ENCODE measurements at regions not wholly inside any gene's neighbourhood (a gene's known extent, or its start where the extent isn't known, plus 50 kb on each side); places are given as distances from the start of the nearest gene placed in this dataset.

GRCh38 chr2:204049635-204050034 is 113.1 kb downstream of the ICOS start:
- DNase-seq, result no peak

GRCh38 chr2:204050681-204051080 is 114.1 kb downstream of the ICOS start:
- DNase-seq, result no peak

DNA sequence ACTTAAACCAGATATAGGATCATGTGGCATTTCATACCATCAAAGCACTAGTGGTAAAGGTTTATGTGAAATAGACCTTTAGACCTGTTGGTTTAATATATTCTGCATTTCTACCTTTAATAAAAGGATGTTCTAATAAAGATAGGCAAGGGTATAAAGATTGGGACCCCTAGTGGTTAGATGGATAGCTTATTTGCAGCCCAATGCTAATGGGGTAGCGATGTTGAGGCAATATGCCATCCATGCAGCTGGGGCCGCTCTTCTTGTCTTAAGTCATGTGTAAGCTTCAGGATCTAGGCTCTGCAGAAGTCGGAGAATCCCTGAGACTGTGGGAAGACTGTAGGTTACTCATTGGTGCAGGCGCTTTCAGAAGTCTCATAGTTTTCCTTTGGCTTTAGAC is 114.9 kb downstream of the ICOS start:
- no peak for DNase-seq

DNA sequence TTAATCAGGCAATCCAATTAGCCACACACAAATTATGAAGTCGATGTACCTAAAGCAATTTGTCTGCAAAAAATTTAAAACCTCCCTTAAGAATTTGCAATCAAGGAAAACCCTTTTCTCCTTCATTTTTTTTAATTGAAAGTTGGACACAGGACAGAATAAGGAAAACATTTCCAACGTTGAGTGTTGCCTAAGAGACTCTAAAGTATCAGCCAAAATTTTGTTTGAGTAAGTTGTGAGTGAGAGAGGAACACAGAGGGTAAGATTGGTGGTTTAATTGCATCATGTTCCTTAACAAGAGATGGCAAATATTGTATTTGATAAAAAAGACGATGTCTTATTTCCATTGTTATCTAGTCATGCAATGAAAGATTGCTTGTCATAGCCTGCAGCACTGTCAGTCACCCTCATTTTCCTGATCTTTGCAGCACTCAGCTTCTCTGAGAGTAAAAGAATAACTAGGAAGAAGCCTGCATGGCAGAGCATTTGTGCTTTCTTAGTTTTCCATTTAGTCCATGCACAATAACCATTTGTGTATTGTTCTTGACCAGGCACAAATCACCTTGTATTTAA is 115.5 kb downstream of the ICOS start:
- no peak for DNase-seq

DNA sequence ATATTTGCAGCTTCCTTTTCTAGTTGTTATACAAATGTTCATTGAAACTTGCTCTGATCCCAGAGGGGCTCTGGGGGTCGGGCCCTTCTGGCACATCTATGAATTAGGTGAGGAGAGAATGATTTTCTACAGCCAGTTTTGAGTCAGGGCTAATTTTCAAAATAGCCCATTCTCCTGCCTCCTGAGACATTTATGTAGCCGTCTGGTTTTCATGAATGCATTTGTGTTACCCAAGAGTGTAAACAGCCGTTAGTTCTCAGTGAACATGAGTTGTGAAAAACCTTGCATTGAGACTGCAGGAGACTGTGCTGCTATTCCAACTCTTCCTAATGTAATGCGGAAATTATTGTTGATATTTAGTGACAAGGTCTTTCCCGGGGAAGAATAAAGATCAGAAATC is 122.5 kb downstream of the ICOS start:
- no peak for DNase-seq

DNA sequence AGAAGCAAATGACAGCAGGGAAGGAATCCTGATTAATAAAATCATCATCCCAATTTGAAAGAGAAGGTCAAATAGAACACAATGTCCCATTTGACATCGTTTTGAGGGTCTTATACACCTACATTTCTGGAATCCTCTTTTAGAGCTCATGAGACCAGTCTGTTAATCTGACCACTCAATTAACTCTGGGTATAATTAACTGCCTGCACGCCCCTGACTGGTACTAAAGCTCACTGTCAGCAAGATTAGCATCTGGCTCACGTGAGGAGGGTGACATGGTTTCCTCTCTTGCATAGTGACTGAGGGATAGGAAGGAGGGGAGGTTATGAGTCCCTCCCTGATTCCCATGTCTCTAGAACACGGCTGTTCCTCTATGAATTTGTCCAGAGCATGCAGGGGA is 124.3 kb downstream of the ICOS start:
- DNase-seq, result no peak

DNA sequence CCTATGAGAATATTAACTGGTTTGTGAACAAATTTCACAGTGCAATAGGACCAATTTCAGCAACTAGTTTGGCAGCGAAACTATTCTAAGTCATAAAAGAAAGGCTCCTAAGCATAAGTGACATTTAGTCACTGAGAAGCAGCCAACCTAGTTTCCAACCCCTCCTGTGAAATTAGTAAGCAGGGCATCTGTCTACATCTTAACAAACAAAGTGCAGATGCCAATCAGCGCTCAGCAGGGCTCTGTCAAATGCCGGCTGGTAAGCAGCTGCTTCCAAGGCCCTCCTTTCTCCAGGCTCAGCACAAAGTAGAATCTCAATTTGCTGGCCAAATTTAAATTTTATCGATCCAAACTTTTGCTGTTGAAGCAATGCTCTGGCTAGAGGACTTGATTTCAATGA is 124.7 kb downstream of the ICOS start:
- no peak for DNase-seq

- DNase-seq, result no peak
Measured at GRCh38 chr2:204064119-204064518, 127.6 kb downstream of the ICOS start.

DNA sequence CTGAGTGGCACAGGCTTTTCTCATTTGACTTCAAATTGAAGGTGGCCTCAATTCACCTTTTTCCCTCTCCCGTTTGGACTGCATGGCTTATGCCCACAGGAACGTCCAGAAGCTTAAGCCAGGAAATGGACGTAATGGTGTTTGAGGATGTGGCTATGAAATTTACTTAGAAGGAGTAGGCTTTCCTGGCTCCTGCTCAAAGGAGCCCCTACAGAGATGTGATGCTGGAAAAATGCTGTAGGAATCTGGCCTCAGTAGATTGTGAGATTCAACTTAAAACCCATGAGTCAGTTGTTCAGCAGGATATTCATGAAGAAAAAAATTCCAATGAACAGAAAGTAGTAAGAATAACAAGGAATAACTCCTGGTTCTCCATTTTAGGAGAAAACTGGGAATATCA is 129.0 kb downstream of the ICOS start:
- no peak for DNase-seq

GRCh38 chr2:204066051-204066450 is 129.5 kb downstream of the ICOS start:
- no peak for DNase-seq

GRCh38 chr2:204069804-204070203 is 133.2 kb downstream of the ICOS start:
- no peak for DNase-seq

DNA sequence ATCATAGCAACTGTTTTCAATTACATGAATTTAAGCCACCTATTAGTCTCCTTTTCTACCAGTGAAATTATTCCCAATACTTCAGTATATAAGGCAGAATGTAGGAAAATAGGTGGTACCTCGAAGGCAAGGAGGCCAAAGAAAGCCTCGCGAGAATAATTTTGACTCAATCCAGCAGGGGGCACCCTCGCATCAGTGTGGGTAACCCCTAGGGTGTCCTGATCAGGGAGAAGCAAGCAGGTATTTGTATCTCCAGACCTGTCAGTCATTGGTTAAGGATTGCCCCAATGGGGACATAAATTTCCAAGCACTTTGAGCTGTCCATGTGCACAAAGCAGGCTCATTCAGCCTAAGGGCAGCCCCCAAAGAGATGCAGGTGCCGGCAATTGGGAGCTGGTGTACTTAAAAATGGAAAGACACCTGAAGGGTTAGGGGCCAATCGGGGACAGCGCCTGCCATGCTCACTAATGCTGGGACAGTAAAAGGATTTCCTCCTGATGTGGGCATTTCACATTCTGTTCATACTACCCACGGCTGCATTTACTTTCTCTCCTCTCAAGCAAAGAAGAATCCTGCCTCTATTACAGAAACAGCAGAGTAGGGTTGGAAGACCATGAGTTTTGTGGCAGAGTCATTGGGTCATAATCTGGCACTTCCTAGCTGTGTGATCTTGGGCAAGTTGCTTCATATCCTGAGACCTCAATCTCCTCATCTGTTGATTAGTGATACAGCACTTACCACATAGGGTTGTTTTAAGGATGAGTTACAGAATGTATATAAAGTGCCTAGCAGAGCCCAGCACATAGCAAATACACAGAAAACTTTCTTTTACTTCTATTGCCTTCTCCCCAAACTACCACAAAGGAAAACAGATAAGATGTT is 136.1 kb downstream of the ICOS start:
- DNase-seq, result no peak

DNA sequence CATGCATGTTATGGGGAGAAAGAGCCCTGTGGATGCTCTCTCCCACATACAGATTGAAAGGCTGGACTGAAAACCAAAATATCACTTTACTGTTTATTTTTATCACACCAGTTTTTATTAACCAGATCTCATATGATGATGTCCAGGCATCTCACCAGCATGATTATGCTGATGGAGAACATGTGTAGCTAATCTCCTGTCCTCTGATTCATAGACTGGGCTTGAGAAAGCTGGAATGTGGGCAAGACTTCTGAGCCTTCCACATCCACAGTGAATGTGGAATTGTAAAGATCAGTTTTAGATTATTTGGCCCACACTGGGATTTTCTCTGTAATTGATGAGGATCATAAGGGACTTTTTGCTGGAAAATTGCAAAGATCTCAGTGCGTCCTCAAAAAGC is 137.9 kb downstream of the ICOS start:
- no peak for DNase-seq

- no peak for DNase-seq
Measured at GRCh38 chr2:204078003-204078698, 141.6 kb downstream of the ICOS start.

GRCh38 chr2:204081487-204082425 is 145.2 kb downstream of the ICOS start:
- DNase-seq, result no peak

- no peak for DNase-seq
Measured at GRCh38 chr2:204086167-204086566, 149.6 kb downstream of the ICOS start.

DNA sequence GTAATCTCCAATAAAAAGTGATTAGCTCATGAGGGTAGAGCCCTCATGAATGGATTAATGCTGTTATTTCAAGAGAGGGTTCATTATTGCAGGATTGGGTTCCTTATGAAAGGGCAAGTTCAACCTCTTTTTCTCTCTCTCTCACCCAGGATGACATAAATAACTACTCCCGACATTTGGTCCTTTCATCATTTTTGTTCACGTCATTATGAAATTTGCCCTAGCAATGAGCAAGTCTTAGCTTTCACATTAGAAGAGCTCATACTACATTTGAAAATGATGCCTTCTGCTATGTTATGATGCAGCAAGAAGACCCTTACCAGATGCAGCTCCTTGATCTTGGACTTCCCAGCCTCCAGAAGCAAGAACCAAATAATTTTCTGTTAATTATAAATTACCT is 152.5 kb downstream of the ICOS start:
- no peak for DNase-seq

DNA sequence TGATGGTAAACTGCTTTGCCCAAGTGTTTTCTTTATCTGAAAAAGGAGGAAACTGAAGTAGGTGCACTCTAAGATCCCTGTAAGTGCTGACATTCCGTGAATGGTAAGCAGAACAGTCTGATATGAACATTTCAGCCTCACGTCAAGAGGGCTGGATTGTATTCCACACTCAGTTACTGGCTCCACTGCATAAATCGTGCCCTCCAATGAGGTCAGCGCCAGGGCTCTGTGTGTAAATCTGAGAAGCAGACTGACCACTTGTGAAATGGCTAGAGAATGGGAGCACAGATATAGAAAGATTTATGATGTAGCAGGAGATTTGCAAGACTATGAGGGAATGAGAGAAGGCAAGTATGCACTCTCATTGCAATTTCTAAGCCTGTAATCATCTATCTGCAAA is 153.0 kb downstream of the ICOS start:
- DNase-seq, result no peak

GRCh38 chr2:204090021-204090420 is 153.5 kb downstream of the ICOS start:
- no peak for DNase-seq

DNA sequence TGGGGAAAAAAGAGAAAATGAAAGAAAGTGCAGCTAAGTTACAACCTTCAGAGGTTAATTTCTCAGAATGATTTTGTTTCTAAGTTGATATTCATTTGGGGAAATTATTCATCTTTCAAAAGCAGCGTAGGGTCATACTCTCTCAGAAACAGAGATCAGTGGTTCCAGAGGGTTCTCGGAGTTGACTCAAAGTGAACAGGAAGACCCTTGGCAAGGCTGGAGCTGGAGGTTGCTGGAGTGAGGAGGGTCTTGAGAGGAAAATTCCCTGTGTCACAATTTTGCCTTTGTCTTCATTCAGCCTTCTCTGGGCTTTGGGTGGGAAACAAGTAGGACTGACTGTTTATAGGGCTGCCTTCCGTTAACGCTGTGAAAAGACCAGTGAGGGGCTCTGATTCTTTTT is 168.2 kb downstream of the ICOS start:
- no peak for DNase-seq

DNA sequence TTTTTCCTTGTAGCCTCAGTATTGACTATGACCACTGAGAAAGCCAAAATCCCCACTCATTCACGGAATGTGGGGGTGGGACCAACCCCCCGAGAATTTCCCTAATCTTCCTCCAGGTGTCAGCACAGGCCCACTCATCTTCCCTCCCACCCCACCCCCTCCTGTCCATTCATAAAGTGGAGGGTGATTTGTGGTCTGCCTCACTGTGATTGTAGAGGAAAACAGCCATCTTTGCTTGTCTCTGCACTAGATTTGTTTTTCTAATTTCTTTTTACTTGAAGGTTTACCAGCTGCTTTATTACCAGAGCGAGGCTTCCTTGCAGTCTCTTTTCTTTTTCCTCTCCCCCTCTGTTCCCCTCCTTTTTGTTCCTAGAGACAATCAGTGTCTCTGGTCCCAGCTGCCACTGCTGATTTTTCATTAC is 171.8 kb downstream of the ICOS start:
- DNase-seq, result peak; percentile 44

DNA sequence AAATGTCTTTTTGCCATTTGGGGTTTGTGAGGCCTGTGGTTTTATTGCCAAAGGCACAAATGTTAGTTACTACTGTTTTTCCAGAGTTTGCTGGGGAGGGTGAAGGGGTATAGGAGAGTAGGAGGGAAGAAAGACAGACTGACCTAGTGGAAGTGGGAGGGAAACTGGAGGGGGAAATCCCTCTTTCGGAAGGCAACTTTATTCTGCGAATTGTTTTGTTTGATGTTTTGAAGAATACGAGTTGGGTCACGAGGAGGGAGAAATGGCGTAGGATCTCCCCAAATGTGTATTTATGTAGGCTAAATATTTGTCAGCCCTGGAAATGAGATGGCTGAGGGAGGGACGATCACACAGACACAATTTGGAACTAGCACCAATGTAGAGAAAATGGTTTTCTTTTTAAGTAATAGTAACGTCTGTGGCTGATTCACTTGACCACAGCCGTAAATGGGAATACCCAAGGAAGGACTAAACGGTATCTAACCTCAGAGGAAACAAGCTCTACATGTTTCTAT is 172.3 kb downstream of the ICOS start:
- DNase-seq, result no peak

GRCh38 chr2:204109681-204110080 is 173.1 kb downstream of the ICOS start:
- no peak for DNase-seq
